SKM-1 (cell line): ENCODE measurements at regions not wholly inside any gene's neighbourhood (a gene's known extent, or its start where the extent isn't known, plus 50 kb on each side); places are given as distances from the start of the nearest gene placed in this dataset.
"Not testable (repeated sequence)": the region's sequence is repeated elsewhere in the genome, so short reads cannot be mapped to it uniquely, and the experiment has no call there.

ENCODE experiments used
- DNase-seq: peaks from one replicate; lab custom pipeline; 2025; ENCODE audit not compliant: unreplicated experiment; lab: John Stamatoyannopoulos, UW

DNA sequence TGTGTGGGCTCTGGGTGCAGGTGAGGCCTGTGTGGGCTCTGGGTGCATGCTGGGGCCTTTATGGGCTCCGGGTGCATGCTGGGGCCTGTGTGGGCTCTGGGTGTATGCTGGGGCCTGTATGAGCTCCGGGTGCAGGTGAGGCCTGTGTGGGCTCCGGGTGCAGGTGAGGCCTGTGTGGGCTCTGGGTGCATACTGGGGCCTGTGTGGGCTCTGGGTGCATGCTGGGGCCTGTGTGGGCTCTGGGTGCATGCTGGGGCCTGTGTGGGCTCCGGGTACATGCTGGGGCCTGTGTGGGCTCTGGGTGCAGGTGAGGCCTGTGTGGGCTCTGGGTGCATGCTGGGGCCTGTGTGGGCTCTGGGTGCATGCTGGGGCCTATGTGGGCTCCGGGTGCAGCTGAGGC lies 80.5 kb upstream of the ACKR3 start:
- not testable (repeated sequence) for DNase-seq

DNA sequence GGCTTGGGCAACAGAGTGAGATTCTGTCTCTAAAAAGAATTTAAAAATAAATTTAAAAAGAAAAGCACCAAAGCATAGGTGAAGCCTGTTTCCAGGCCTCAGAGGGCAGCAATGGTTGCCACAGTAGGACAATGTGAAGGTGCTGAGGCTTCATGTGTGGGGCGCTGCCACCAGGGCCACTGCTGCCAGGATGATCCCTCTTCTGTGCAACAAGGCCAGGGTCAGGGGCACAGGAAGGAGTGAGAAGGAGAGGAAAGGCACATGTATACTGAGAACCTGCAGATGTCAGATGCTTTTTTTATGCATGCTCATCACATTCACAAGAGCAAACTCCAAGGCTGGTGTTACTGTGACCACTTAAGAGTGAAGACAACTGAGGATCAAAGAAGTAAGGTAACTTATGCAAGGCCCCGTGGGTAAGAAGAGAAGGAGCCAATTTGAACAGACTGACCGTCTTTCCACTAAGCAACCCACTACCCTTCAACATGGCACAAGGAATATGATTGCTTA lies 79.7 kb upstream of the ACKR3 start:
- no peak for DNase-seq

DNA sequence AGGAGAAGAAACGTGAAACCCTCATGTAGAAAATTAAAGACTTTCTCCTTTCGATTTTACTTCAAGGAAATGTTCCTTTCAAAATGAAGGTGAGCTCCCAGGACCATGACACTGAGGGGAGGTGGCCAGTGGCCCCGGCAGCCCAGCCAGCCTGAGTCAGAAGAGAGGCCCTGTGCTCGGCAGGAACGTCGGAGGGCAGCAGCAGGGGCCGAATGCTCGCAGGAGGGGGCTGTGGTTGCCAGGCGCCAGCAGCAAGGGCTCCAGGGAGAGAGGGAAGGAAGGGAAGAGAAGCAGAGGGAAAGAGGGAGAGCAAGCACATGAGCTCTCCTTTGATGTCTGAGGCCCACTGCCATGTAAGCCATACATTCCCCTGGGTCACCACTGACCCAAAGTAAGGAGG lies 73.3 kb upstream of the ACKR3 start:
- no peak for DNase-seq

DNA sequence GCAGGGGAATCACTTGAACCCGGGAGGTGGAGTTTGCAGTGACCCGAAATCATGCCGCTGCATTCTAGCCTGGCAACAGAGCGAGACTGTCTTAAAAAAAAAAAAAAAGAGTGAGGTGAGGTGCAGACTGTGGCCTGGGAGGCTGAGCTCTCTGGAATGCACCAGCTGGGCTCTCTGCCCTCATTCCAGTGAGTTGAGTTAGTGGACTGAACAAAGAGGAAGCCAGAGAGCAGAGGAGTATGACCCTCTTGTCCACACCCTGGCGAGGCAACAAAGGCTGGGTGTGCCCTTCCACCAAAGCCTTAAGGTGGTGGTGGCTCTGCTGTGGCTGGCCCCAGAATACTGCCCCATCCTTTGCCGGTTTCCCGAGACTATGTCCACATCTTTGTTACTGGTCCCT lies 71.3 kb upstream of the ACKR3 start:
- no peak for DNase-seq

GRCh38 chr2:236499691-236500578 lies 69.7 kb upstream of the ACKR3 start:
- DNase-seq: no peak

DNA sequence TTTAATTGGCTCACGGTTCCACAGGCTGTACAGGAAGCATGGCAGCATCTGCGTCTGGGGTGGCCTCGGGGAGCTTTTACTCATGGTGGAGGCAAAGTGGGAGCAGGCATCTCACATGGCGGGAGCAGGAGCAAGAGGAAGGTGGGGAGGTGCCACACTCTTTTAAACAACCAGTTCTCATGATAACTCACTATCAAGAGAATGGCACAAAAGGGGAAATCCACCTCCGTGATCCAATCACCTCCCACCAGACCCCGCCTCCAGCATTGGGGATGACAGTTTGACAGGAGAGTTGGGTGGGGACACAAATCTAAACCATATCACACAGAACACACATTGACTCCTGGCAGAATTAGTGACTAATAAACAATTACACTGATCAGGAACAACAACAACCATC lies 68.6 kb upstream of the ACKR3 start:
- DNase-seq: no peak

- no peak for DNase-seq
Measured at GRCh38 chr2:236501531-236501930, 68.1 kb upstream of the ACKR3 start.

GRCh38 chr2:236503100-236503499 lies 66.5 kb upstream of the ACKR3 start:
- no peak for DNase-seq

- no peak for DNase-seq
Measured at GRCh38 chr2:236503583-236503982, 66.0 kb upstream of the ACKR3 start.

DNA sequence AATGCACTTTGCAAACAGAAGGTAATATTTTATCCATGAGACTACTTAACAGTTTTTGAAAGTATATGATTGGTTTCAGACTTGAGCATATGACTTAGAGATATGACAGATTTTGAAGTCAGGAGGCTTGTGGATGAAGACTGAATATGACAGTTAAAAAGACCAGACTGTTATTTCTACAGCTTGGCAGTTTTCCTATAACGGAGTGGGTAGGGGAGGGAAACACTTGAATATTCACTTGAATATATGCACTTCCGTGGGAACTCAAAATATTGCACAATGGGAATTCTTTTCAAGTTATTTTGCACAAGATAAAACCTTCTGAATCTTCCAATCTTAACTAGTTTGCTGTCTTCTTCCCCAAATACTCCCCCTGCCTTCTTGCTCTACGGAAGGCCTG lies 64.6 kb upstream of the ACKR3 start:
- no peak for DNase-seq

- DNase-seq: no peak
Measured at GRCh38 chr2:236505648-236506047, 64.0 kb upstream of the ACKR3 start.

DNA sequence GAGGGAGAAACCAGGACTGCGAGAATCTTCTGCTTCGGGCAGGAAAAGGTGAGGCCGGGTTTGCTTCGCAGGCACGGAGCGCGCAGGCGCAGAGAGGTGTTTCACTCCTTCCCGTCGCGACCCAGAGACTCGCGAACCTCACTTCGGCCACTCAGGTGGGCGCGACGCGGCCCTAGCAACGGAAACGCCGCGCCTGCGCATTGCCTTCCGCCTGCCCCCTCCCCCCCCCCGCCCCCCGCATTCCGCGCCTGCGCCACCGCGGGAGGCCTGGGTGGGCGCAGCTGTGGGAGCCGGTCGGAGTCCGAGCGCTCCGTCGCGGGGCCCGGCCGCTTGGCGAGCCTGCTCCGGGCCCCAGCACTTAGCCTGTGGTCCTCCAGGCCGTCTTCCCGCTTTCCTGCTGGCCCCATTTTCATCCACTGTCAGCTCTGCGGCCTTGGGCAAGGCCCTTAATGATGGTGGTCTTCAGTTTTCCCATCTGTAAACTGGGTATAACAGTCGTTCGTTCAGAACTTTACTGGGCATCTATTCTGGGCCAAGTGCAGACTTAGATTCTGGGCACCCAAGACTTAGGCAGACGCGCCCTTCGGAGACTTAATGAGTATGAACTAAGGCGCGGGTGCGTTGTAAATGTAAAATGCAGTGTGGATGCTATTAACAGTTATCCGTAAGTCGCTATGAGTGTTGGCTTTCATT lies 62.1 kb upstream of the ACKR3 start:
- no peak for DNase-seq

DNA sequence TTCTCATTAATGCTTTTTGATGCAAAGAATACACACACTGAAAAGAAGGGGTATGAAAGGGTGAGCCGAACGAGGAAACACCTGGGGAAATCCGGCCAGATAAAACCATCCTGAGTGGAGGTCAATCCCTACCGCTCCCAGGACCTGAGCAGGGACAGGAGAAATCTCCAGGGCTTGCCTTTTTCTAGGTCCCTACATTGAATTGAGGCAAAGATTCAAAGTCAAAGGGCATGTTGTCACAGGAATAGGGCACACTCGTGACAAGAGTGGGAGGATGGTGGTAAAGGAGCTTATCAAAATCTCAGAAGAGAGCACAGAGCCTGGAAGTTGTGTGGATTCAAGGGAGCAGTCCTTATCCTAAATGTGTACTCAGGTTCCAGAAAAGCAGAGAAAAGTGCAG lies 61.2 kb upstream of the ACKR3 start:
- no peak for DNase-seq

- DNase-seq: no peak
Measured at GRCh38 chr2:236510034-236510433, 59.6 kb upstream of the ACKR3 start.

DNA sequence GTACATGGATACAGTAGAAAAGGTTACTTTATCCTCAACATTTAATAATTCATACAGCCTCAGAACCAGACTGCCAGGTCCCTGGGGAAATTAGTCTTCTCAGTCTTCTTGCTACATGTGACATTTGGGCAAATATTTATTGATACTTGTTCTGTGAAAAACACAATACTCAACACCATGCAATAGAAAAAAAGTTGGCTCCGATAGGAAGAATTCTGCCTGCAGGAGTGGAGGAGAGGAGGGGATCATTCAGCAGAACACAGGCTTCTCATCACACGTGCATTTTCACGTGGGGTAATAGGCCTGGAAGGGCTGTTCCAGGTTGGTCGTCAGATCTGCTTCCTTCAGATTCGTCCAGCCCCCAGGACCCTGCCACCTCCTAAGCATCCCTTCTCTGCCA lies 58.4 kb upstream of the ACKR3 start:
- no peak for DNase-seq

DNA sequence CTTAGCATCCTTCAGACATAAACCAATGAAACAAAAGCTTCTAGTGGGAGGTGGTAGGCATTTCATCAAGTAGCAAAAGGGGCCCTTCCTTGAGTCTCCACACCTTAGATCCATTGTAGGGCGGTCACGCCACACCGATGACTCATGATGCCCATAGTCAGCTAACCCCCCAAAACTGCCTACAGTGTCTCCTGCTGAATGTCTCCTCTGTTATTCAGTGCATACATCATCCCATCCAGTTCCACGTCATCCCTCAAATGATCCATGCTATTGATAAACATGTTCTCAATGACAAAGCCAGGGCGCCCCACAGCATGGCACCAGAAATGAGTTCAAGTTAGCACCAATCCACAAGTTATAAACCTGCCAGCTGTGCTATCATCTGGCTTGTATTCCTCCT lies 57.4 kb upstream of the ACKR3 start:
- DNase-seq: no peak

DNA sequence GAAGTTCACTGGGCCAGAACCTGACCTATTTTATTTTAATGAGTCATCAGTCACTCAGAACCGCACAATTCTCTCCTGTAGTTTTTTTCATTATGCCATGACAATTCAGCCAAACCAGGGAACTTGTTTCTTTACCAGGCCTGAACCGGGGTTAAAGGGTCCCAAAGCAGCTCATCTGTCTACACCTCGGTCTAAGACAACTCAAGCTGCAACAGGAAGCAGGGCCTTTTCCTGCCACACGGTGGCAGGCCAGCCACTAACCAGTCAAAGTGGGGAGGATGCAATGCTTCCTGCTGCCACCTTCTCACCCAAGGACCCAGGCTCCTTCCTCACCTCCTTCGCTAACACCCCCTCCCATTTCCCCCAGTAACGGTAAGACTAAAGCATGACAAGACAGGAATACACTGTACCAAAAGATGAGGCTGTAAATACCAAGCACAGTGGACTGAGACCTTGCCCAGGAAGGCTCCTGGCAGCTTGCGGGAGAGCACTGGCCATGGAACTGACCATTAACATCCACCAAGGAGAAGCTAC lies 56.7 kb upstream of the ACKR3 start:
- DNase-seq: peak; percentile 39

DNA sequence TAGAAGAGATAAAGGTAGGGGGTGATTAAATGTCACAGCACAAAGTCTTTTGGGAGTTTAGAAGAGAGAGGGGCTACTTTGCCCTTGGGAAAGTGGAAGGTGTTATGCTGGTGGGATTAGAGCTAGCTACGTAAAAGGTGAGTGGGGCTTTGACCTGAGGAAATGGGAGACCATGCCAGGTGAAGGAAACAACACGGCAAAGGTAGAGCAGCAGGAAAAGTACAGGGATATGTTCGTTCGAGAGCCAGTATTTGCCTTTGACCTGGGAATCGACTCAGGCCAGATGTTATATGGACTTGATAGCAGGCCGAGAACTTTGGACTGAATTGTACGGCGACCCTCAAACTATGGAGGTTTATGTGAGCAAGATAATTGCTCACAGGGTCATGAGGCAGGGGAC lies 55.7 kb upstream of the ACKR3 start:
- no peak for DNase-seq

GRCh38 chr2:236516708-236517107 lies 52.9 kb upstream of the ACKR3 start:
- no peak for DNase-seq

- no peak for DNase-seq
Measured at GRCh38 chr2:236517251-236518031, 52.2 kb upstream of the ACKR3 start.
